GM10266 (cell line): ENCODE measurements at regions not wholly inside any gene's neighbourhood (a gene's known extent, or its start where the extent isn't known, plus 50 kb on each side); places are given as distances from the start of the nearest gene placed in this dataset.

ENCODE experiments used
- DNase-seq: peaks from one replicate; pipeline ENCODE4 v3.0.0; 2012; ENCODE audit errors: extremely low spot score
- CTCF ChIP-seq: IDR thresholded peaks from 2 replicates; pipeline ENCODE4 v1.5.1; 2012; ENCODE audit warnings: mild to moderate bottlenecking, low read depth; ENCODE audit not compliant: control insufficient read depth, insufficient read depth; ENCODE audit errors: missing control alignments

- no peak for TF ChIP-seq CTCF
- DNase-seq, result no peak
Measured at GRCh38 chr15:39053480-39053879, 488.9 kb upstream of the RASGRP1 start.

GRCh38 chr15:39054128-39054732 is 489.6 kb upstream of the RASGRP1 start:
- no peak for TF ChIP-seq CTCF
- DNase-seq, result no peak

- DNase-seq, result no peak
- no peak for TF ChIP-seq CTCF
Measured at GRCh38 chr15:39056357-39056756, 491.7 kb upstream of the RASGRP1 start.

- no peak for DNase-seq
- no peak for TF ChIP-seq CTCF
Measured at GRCh38 chr15:39058351-39059131, 493.9 kb upstream of the RASGRP1 start.

- TF ChIP-seq CTCF, result no peak
- DNase-seq, result no peak
Measured at GRCh38 chr15:39059917-39060316, 495.3 kb upstream of the RASGRP1 start.

GRCh38 chr15:39061952-39062464 is 497.4 kb upstream of the RASGRP1 start:
- TF ChIP-seq CTCF, result no peak
- DNase-seq, result no peak

- DNase-seq, result no peak
- no peak for TF ChIP-seq CTCF
Measured at GRCh38 chr15:39066677-39067076, 502.1 kb upstream of the RASGRP1 start.
